SK-N-SH treated with all-trans-retinoic acid at 6 μM for 48 hours (cell line): ENCODE measurements at regions not wholly inside any gene's neighbourhood (a gene's known extent, or its start where the extent isn't known, plus 50 kb on each side); places are given as distances from the start of the nearest gene placed in this dataset.

ENCODE experiments used
- ATAC-seq: fragments of 200-7000 bp; cut with Tn5 transposase; 3 replicates; pipeline ENCODE4 v1.9.1; 2020; ENCODE audit warnings: mild to moderate bottlenecking, moderate library complexity
- ARNTL ChIP-seq: fragments of 450-650 bp; formaldehyde crosslinking; IDR thresholded peaks from 2 replicates; pipeline ENCODE4 v1.5.0; 2020; ENCODE audit warnings: low read depth, mild to moderate bottlenecking, moderate library complexity, borderline replicate concordance
- BACH2 ChIP-seq: fragments of 250-450 bp; sonication (Bioruptor Pico); IDR thresholded peaks from 2 replicates; pipeline ENCODE4 v1.9.0; 2021; ENCODE audit warnings: mild to moderate bottlenecking, borderline replicate concordance
- CSDC2 ChIP-seq: fragments of 250-450 bp; sonication (Bioruptor Pico); IDR thresholded peaks from 2 replicates; pipeline ENCODE4 v1.5.0; 2020; ENCODE audit warnings: mild to moderate bottlenecking, moderate library complexity
- CSRNP3 ChIP-seq: fragments of 250-450 bp; sonication (Bioruptor Pico); IDR thresholded peaks from 2 replicates; pipeline ENCODE4 v1.5.1; 2021; ENCODE audit warnings: mild to moderate bottlenecking, moderate library complexity
- ESRRG ChIP-seq: fragments of 250-450 bp; sonication (Bioruptor Pico); IDR thresholded peaks from 2 replicates; pipeline ENCODE4 v1.6.1; 2021; ENCODE audit warnings: mild to moderate bottlenecking
- GLIS3 ChIP-seq: fragments of 250-450 bp; sonication (Bioruptor Pico); IDR thresholded peaks from 2 replicates; pipeline ENCODE4 v1.5.0; 2020; ENCODE audit warnings: mild to moderate bottlenecking, moderate library complexity
- ISL1 ChIP-seq: fragments of 250-450 bp; sonication (Bioruptor Pico); IDR thresholded peaks from 2 replicates; pipeline ENCODE4 v2.1.2; 2022; ENCODE audit warnings: mild to moderate bottlenecking, moderate library complexity
- PATZ1 ChIP-seq: fragments of 250-450 bp; sonication (Bioruptor Pico); IDR thresholded peaks from 2 replicates; pipeline ENCODE4 v1.8.0; 2020; ENCODE audit warnings: mild to moderate bottlenecking, moderate library complexity, borderline replicate concordance
- PPARA ChIP-seq: fragments of 250-450 bp; sonication (Bioruptor Pico); IDR thresholded peaks from 2 replicates; pipeline ENCODE4 v1.5.0; 2020; ENCODE audit warnings: mild to moderate bottlenecking, borderline replicate concordance
- RARB ChIP-seq: fragments of 250-450 bp; sonication (Bioruptor Pico); IDR thresholded peaks from 2 replicates; pipeline ENCODE4 v1.8.0; 2021; ENCODE audit warnings: mild to moderate bottlenecking, moderate library complexity
- SNAI2 ChIP-seq: fragments of 250-450 bp; sonication (Bioruptor Pico); IDR thresholded peaks from 2 replicates; pipeline ENCODE4 v1.5.0; 2020; ENCODE audit warnings: mild to moderate bottlenecking, moderate library complexity
- TCF4 ChIP-seq: fragments of 250-450 bp; sonication (Bioruptor Pico); IDR thresholded peaks from 2 replicates; pipeline ENCODE4 v1.8.0; 2021; ENCODE audit warnings: mild to moderate bottlenecking, moderate library complexity, borderline replicate concordance
- TOX ChIP-seq: fragments of 250-450 bp; sonication (Bioruptor Pico); IDR thresholded peaks from 2 replicates; pipeline ENCODE4 v1.8.0; 2021; ENCODE audit warnings: mild to moderate bottlenecking, moderate library complexity, borderline replicate concordance
- ZC3H10 ChIP-seq: fragments of 250-450 bp; sonication (Bioruptor Pico); IDR thresholded peaks from 2 replicates; pipeline ENCODE4 v1.5.1; 2021; ENCODE audit warnings: mild to moderate bottlenecking, moderate library complexity
- ZFP3 ChIP-seq: fragments of 250-450 bp; sonication (Bioruptor Pico); IDR thresholded peaks from 2 replicates; pipeline ENCODE4 v1.5.0; 2020; ENCODE audit warnings: mild to moderate bottlenecking, moderate library complexity
- ZFP30 ChIP-seq: fragments of 450-650 bp; formaldehyde crosslinking; IDR thresholded peaks from 2 replicates; pipeline ENCODE4 v1.5.0; 2022; ENCODE audit warnings: mild to moderate bottlenecking, moderate library complexity
- ZNF70 ChIP-seq: fragments of 450-650 bp; formaldehyde crosslinking; IDR thresholded peaks from 2 replicates; pipeline ENCODE4 v1.5.0; 2020; ENCODE audit warnings: mild to moderate bottlenecking, moderate library complexity
- ZNF8 ChIP-seq: fragments of 450-650 bp; formaldehyde crosslinking; IDR thresholded peaks from 2 replicates; pipeline ENCODE4 v1.5.0; 2020; ENCODE audit warnings: mild to moderate bottlenecking, moderate library complexity
- TF ChIP-seq, protein P1 (sequence below): fragments of 250-450 bp; sonication (Bioruptor Pico); IDR thresholded peaks from 2 replicates; pipeline ENCODE4 v1.5.1; 2020; ENCODE audit warnings: low read depth, mild to moderate bottlenecking, moderate library complexity
- TF ChIP-seq, protein P2 (sequence below): fragments of 250-450 bp; sonication (Bioruptor Pico); IDR thresholded peaks from 2 replicates; pipeline ENCODE4 v1.8.0; 2021; ENCODE audit warnings: low read depth, mild to moderate bottlenecking, moderate library complexity, borderline replicate concordance

DNA sequence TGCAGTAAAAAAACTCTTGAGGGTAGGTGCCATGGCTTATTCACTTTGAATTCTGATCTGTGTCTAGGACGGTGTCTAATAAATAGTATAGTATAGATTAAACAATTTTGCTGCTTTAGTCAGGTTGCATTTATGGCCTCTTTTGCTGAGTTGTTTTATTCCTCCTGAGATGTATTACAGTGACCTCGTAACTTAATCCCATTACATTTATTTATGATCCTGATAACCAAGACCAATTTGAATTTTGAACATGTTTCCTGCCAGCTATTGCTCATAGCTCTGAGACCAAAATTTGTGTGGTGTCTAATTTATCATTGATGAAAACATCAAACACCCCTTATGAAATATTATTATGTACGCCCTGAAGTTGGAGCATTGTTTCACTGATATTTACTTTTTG, 381.9 kb upstream of the SEMA3C start:
- 0 out of 2 replicates have a peak, but pooled peaks have one; percentile 29 for TF ChIP-seq ZC3H10
- TF ChIP-seq ISL1 (CRISPR knock-in tag) = peak; percentile 73
- no peak for TF ChIP-seq ZFP30 (CRISPR knock-in tag)
- TF ChIP-seq, protein P1, sequence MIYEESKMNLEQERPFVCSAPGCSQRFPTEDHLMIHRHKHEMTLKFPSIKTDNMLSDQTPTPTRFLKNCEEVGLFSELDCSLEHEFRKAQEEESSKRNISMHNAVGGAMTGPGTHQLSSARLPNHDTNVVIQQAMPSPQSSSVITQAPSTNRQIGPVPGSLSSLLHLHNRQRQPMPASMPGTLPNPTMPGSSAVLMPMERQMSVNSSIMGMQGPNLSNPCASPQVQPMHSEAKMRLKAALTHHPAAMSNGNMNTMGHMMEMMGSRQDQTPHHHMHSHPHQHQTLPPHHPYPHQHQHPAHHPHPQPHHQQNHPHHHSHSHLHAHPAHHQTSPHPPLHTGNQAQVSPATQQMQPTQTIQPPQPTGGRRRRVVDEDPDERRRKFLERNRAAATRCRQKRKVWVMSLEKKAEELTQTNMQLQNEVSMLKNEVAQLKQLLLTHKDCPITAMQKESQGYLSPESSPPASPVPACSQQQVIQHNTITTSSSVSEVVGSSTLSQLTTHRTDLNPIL (CRISPR knock-in tag) = no peak
- no peak for TF ChIP-seq PPARA
- TF ChIP-seq ZNF70 (CRISPR knock-in tag) = no peak

GRCh38 chr7:81299711-81300110, 380.9 kb upstream of the SEMA3C start:
- ATAC-seq = peak; percentile 57
- no peak for TF ChIP-seq RARB (CRISPR knock-in tag)
- TF ChIP-seq ZFP30 (CRISPR knock-in tag) = no peak
- no peak for TF ChIP-seq ARNTL (CRISPR knock-in tag)
- TF ChIP-seq ZNF8 (CRISPR knock-in tag) = no peak
- TF ChIP-seq ZC3H10 = no peak
- TF ChIP-seq TCF4 (CRISPR knock-in tag) = no peak
- TF ChIP-seq, protein P1 (CRISPR knock-in tag) = no peak
- TF ChIP-seq TOX (CRISPR knock-in tag) = no peak
- no peak for TF ChIP-seq CSDC2 (CRISPR knock-in tag)
- TF ChIP-seq SNAI2 (CRISPR knock-in tag) = no peak

More for the DNA sequence above, 381.9 kb upstream of the SEMA3C start:
- ATAC-seq = no peak

GRCh38 chr7:81298951-81299666, 380.3 kb upstream of the SEMA3C start:
- ATAC-seq = peak; percentile 95
- TF ChIP-seq ISL1 (CRISPR knock-in tag) (peak; percentile 45; the same call in 1 of the 2 replicates), SNAI2 (CRISPR knock-in tag) (no peak), PATZ1 (no peak), TOX (CRISPR knock-in tag) (peak; percentile 53; the same call in 1 of the 2 replicates), ZC3H10 (no peak)
- TF ChIP-seq, all 23 proteins: peak for 2

- ATAC-seq = no peak
- no peak for TF ChIP-seq ZNF8 (CRISPR knock-in tag)
- no peak for TF ChIP-seq GLIS3 (CRISPR knock-in tag)
- no peak for TF ChIP-seq ZFP30 (CRISPR knock-in tag)
- no peak for TF ChIP-seq CSRNP3 (CRISPR knock-in tag)
- TF ChIP-seq ZFP3 (CRISPR knock-in tag) = no peak
- TF ChIP-seq, protein P2, sequence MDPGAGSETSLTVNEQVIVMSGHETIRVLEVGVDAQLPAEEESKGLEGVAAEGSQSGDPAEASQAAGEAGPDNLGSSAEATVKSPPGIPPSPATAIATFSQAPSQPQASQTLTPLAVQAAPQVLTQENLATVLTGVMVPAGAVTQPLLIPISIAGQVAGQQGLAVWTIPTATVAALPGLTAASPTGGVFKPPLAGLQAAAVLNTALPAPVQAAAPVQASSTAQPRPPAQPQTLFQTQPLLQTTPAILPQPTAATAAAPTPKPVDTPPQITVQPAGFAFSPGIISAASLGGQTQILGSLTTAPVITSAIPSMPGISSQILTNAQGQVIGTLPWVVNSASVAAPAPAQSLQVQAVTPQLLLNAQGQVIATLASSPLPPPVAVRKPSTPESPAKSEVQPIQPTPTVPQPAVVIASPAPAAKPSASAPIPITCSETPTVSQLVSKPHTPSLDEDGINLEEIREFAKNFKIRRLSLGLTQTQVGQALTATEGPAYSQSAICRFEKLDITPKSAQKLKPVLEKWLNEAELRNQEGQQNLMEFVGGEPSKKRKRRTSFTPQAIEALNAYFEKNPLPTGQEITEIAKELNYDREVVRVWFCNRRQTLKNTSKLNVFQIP = no peak
- no peak for TF ChIP-seq CSDC2 (CRISPR knock-in tag)
- TF ChIP-seq TCF4 (CRISPR knock-in tag) = no peak
- no peak for TF ChIP-seq BACH2
- TF ChIP-seq ESRRG (CRISPR knock-in tag) = no peak
Measured at GRCh38 chr7:81297317-81297716, 378.5 kb upstream of the SEMA3C start.
